GM23338 (cell line): ENCODE measurements at regions not wholly inside any gene's neighbourhood (a gene's known extent, or its start where the extent isn't known, plus 50 kb on each side); places are given as distances from the start of the nearest gene placed in this dataset.

ENCODE experiments used
- ATAC-seq: fragments of 200-7000 bp; cut with Tn5 transposase; 3 replicates; pipeline ENCODE4 v1.9.1; 2020
- DNase-seq: peaks from one replicate; pipeline ENCODE4 v3.0.0-alpha.2; 2015; ENCODE audit warnings: low spot score
- H2AFZ ChIP-seq: fragments of 200-600 bp; sonication (generic); 2 replicates; pipeline ENCODE4 v1.8.0; 2016; ENCODE audit warnings: antibody characterized with exemption, mild to moderate bottlenecking, moderate library complexity
- H3F3A ChIP-seq: fragments of 200-600 bp; sonication (generic); replicated peaks from 2 replicates; pipeline ENCODE4 v1.8.0; 2017; ENCODE audit warnings: antibody characterized with exemption, mixed run types, low read depth
- H3K27ac ChIP-seq: fragments of 200-600 bp; sonication (generic); 2 replicates; pipeline ENCODE4 v1.6.1; 2016; ENCODE audit warnings: low read depth
- H3K27me3 ChIP-seq: fragments of 200-600 bp; sonication (generic); 2 replicates; pipeline ENCODE4 v1.8.0; 2016; ENCODE audit warnings: mild to moderate bottlenecking, mixed run types, moderate library complexity; ENCODE audit not compliant: insufficient read depth
- H3K36me3 ChIP-seq: fragments of 200-600 bp; sonication (generic); 2 replicates; pipeline ENCODE4 v1.8.0; 2016; ENCODE audit warnings: mild to moderate bottlenecking; ENCODE audit not compliant: insufficient read depth
- H3K4me1 ChIP-seq: fragments of 200-600 bp; sonication (generic); 2 replicates; pipeline ENCODE4 v1.8.0; 2016; ENCODE audit warnings: mild to moderate bottlenecking, moderate library complexity; ENCODE audit not compliant: insufficient read depth
- H3K4me2 ChIP-seq: fragments of 200-600 bp; sonication (generic); 2 replicates; pipeline ENCODE4 v1.7.1; 2017; ENCODE audit warnings: mixed run types
- H3K4me3 ChIP-seq: fragments of 200-600 bp; sonication (generic); 2 replicates; pipeline ENCODE4 v1.6.1; 2016; ENCODE audit warnings: mixed run types
- H3K79me2 ChIP-seq: fragments of 200-600 bp; sonication (generic); replicated peaks from 2 replicates; pipeline ENCODE4 v1.8.0; 2017; ENCODE audit warnings: mild to moderate bottlenecking; ENCODE audit not compliant: insufficient read depth
- H3K9me2 ChIP-seq: fragments of 200-600 bp; sonication (generic); 2 replicates; pipeline ENCODE4 v1.8.0; 2017; ENCODE audit not compliant: insufficient read depth
- H4K20me1 ChIP-seq: fragments of 200-600 bp; sonication (generic); replicated peaks from 2 replicates; pipeline ENCODE4 v1.8.0; 2017; ENCODE audit warnings: mild to moderate bottlenecking; ENCODE audit not compliant: insufficient read depth
- H3K27ac Mint-ChIP-seq: 2 replicates; pipeline ENCODE4 v1.8.0; 2020; ENCODE audit warnings: inconsistent platforms, mild to moderate bottlenecking, moderate library complexity, mixed read lengths
- H3K27me3 Mint-ChIP-seq: 3 replicates; pipeline ENCODE4 v1.8.0; 2022; ENCODE audit warnings: low read depth, mild to moderate bottlenecking, moderate library complexity, mixed read lengths, inconsistent platforms; ENCODE audit not compliant: insufficient read depth, poor library complexity
- H3K36me3 Mint-ChIP-seq: 3 replicates; pipeline ENCODE4 v1.8.0; 2021; ENCODE audit warnings: low read depth, mild to moderate bottlenecking, inconsistent platforms, moderate library complexity, mixed read lengths
- H3K4me1 Mint-ChIP-seq: 3 replicates; pipeline ENCODE4 v1.8.0; 2020; ENCODE audit warnings: mild to moderate bottlenecking, inconsistent platforms, mixed read lengths
- H3K4me3 Mint-ChIP-seq: 3 replicates; pipeline ENCODE4 v1.8.0; 2021; ENCODE audit warnings: moderate library complexity, mild to moderate bottlenecking, inconsistent platforms, mixed read lengths
- H3K9me3 Mint-ChIP-seq: 3 replicates; pipeline ENCODE4 v1.8.0; 2020; ENCODE audit warnings: moderate library complexity, mild to moderate bottlenecking, inconsistent platforms, mixed read lengths
- CTCF ChIP-seq, 2 experiments: fragments of 200-600 bp in 1 of 2; sonication (generic) in 1 of 2; conservative IDR thresholded peaks; 2 replicates each; pipeline versions ENCODE4 v1.5.1 to v1.6.1; 2016 to 2017; ENCODE audit warnings: antibody characterized with exemption in 2 of 2, low read depth in 2 of 2, mild to moderate bottlenecking in 2 of 2, moderate library complexity in 1 of 2
- EZH2 ChIP-seq: fragments of 200-600 bp; sonication (generic); IDR thresholded peaks from one replicate; pipeline ENCODE4 v1.8.0; 2017; ENCODE audit warnings: antibody characterized with exemption, mild to moderate bottlenecking, low read depth; ENCODE audit not compliant: unreplicated experiment
- NANOG ChIP-seq: IDR thresholded peaks from 2 replicates; pipeline ENCODE4 v1.6.1; 2016; ENCODE audit warnings: antibody characterized with exemption, borderline replicate concordance
- POLR2AphosphoS5 ChIP-seq: IDR thresholded peaks from 2 replicates; pipeline ENCODE4 v1.6.1; 2016; ENCODE audit warnings: antibody characterized with exemption, low read depth
- REST ChIP-seq: IDR thresholded peaks from one replicate; pipeline ENCODE4 v1.6.1; 2018; ENCODE audit warnings: antibody characterized with exemption; ENCODE audit not compliant: unreplicated experiment
- STAT1 ChIP-seq: IDR thresholded peaks from one replicate; pipeline ENCODE4 v1.6.1; 2016; ENCODE audit warnings: antibody characterized with exemption; ENCODE audit not compliant: unreplicated experiment
- ZNF114 ChIP-seq: fragments of 250-450 bp; sonication (Bioruptor Pico); IDR thresholded peaks from 2 replicates; pipeline ENCODE4 v1.5.0; 2020; ENCODE audit warnings: mild to moderate bottlenecking, moderate library complexity
- ZNF462 ChIP-seq: fragments of 250-450 bp; sonication (Bioruptor Pico); IDR thresholded peaks from 2 replicates; pipeline ENCODE4 v1.5.0; 2020; ENCODE audit warnings: mild to moderate bottlenecking, moderate library complexity

- Mint-ChIP-seq H3K27ac (no peak overlapping the region), H3K4me1 (peaks cover 13% of the 10 kb centered on the region), H3K4me3 (no peak overlapping the region), H3K36me3 (0 out of 3 replicates have a peak, but pooled peaks cover under 1% of the 10 kb centered on the region), H3K27me3 (peaks cover 4% of the 10 kb centered on the region), H3K9me3 (no peaks in the 10 kb centered on the region)
- DNase-seq, result no peak
- H3K27me3 ChIP-seq, result no peaks in the 10 kb centered on the region
- H2AFZ ChIP-seq, result no peak overlapping the region
- H3K27ac ChIP-seq, result no peak overlapping the region
- H3K9me2 ChIP-seq, result 0 out of 2 replicates have a peak, but pooled peaks cover 8% of the 10 kb centered on the region
- TF ChIP-seq EZH2 (no peak), CTCF (conservative IDR thresholded peaks at IDR 0.05; ENCODE audit: low read depth in 2 of 2) (no peak), REST (no peak)
- H3K4me3 ChIP-seq, result no peak overlapping the region
- ATAC-seq, result no peak
- H3K79me2 ChIP-seq, result no peaks in the 10 kb centered on the region
- no peaks in the 10 kb centered on the region for H4K20me1 ChIP-seq
- H3K36me3 ChIP-seq, result no peaks in the 10 kb centered on the region
- no peaks in the 10 kb centered on the region for H3F3A ChIP-seq
- H3K4me2 ChIP-seq, result no peak overlapping the region
- peaks cover 4% of the 10 kb centered on the region; the same call in 1 of the 2 replicates for H3K4me1 ChIP-seq
These were observed 78.7 kb upstream of the TSC22D2 start for GRCh38 chr3:150329408-150329807.

GRCh38 chr3:150328654-150329040, 79.5 kb upstream of the TSC22D2 start:
- H3K27ac ChIP-seq, result no peak overlapping the region
- Mint-ChIP-seq H3K4me3 (no peak overlapping the region), H3K27ac (no peak overlapping the region), H3K36me3 (0 out of 3 replicates have a peak, but pooled peaks cover under 1% of the 10 kb centered on the region), H3K4me1 (peaks cover 11% of the 10 kb centered on the region), H3K27me3 (peaks cover 4% of the 10 kb centered on the region), H3K9me3 (peaks cover under 1% of the 10 kb centered on the region; the same call in 2 of the 3 replicates)
- no peaks in the 10 kb centered on the region for H3K79me2 ChIP-seq
- no peaks in the 10 kb centered on the region for H3F3A ChIP-seq
- H3K9me2 ChIP-seq, result 0 out of 2 replicates have a peak, but pooled peaks cover 8% of the 10 kb centered on the region
- no peak overlapping the region for H2AFZ ChIP-seq
- DNase-seq, result no peak
- no peaks in the 10 kb centered on the region for H4K20me1 ChIP-seq
- TF ChIP-seq ZNF462 (CRISPR knock-in tag) (no peak), NANOG (no peak), STAT1 (no peak), ZNF114 (no peak), CTCF (conservative IDR thresholded peaks at IDR 0.05; ENCODE audit: low read depth in 2 of 2) (no peak), POLR2AphosphoS5 (no peak)
- H3K4me1 ChIP-seq, result peaks cover 1% of the 10 kb centered on the region; the same call in 1 of the 2 replicates
- ATAC-seq, result no peak
- H3K36me3 ChIP-seq, result no peaks in the 10 kb centered on the region
- H3K4me2 ChIP-seq, result no peak overlapping the region
- H3K4me3 ChIP-seq, result no peak overlapping the region
- no peaks in the 10 kb centered on the region for H3K27me3 ChIP-seq
